T47D (cell line): ENCODE measurements at regions not wholly inside any gene's neighbourhood (a gene's known extent, or its start where the extent isn't known, plus 50 kb on each side); places are given as distances from the start of the nearest gene placed in this dataset.

Experiments used
- DNase-seq, 2 experiments: peaks; one replicate each; pipeline versions ENCODE4 v3.0.0 to v3.0.0-alpha.2; 2011 to 2012; ENCODE audit warnings: low read depth in 1 of 2, low spot score in 1 of 2
- JUND ChIP-seq: IDR thresholded peaks from 2 replicates; pipeline ENCODE4 v1.6.1; 2012; ENCODE audit warnings: low read depth
- in situ Hi-C: cut with HindIII; loops from 2 replicates; pipeline ENCODE4 v1.10.0; 2016; ENCODE audit warnings: low sequenced_read_pairs, low pct_unique_long_range_greater_than_20kb

DNA sequence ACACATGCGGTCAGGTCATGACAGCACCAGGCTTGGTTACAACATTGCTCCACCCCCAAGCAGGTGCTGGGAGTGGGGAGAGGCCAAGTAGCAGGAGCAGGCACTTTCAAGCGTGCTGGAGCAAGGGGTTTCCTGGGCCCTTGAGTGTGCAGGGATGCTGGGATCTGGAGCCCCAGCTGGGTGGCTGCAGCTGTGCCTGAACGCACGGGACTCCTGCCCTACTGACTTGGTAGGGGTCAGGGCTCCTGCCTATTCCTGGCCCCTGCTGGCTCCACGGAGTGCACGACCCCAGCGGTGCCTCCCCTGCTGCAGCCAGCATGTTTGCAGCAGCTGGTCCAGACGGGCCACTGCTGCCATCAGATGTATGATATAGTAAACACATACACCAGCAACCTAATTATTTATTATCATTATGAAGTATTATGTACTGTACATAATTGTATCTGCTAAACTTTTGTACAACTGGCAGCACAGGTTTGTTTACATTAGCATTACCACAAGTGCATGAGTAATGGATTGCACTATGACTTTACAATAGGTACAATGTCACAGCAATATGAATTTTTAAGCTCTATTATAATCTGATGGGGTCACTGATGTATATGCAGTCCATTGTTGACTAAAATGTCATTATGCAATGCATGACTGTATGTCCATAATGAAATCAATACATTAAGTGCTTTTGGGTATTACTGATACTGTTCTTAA is 620.6 kb downstream of the RAPGEF2 start:
- peak in 1 of 2 experiments; percentile 3 for DNase-seq
- in situ Hi-C loops, result no loop called here
- TF ChIP-seq JUND, result no peak

DNA sequence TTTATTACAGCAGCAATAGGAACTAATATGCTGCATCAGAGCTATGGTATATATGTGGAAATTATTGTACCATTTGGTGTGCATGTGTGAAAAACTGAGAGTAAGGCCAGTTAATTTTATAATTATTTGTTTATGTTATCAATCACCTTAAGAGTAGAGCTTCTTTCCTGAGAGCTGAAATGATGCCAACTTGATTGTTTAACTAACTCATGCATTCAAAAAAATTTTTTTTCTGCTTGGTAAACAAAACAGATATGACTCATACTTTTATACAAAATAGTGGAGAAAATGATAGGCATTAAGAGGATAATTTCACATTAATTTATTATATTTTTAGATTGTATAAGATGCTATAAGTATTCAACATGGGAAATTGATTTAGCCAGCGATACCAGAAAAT is 622.7 kb downstream of the RAPGEF2 start:
- in situ Hi-C loops, result no loop called here
- DNase-seq, result no peak
- TF ChIP-seq JUND, result no peak

DNA sequence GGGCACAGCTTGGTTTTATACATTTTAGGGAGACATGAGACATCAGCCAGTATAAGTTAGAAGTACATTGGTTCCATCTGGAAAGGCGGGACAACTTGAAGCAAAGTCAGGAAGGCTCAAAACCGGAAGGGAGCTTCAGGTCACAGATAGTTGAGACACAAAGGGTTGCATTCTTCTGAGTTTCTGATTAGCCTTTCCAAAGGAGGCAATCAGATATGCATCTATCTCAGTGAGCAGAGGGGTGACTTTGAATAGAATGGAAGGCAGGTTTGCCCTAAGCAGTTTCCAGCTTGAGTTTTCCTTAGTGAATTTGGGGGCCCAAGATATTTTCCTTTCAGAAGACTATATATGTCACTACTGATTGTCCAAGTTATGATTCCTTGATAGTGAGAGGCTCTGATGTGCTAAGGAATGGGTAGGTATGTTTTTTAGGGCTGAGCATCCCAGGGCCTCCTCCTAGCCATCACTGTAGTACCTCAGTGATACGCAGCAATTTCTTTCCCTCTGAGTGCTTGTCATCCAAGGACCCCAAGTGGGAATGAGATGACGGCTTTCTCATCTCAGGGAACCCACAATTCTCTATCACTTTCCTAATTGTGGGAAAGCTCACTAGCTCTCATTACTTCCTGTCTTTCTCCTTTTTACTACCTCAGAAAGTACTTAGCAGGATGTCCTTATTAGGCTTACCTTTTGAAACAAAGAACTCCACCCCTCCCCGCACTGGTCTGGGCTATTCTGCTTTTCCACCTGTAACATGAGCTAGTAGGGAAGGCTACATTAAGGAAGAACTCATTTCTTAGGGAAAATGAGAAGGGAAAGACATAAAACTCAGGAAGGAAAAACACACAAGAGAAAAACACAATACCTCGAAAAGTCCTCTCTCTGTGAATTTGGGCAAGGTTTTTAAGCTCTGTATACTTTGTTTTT is 632.7 kb downstream of the RAPGEF2 start:
- TF ChIP-seq JUND, result no peak
- no peak for DNase-seq
- in situ Hi-C loops, result no loop called here

DNA sequence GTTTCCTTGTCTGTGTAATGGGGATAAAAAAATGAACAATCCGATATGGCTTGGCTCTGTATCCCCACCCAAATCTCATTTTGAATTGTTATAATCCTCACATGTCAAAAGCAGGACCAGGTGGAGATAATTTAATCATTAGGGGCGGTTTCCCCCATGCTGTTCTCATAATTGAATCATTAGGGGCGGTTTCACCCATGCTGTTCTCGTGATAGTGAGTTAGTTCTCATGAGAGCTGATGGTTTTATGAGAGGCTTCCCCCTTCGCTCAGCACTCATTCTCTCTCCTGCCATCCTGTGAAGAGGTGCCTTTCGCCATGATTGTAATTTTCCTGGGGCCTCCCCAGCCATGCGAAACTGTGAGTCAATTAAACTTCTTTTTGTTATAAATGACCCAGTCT is 633.5 kb downstream of the RAPGEF2 start:
- in situ Hi-C loops, result no loop called here
- no peak for TF ChIP-seq JUND
- no peak for DNase-seq

DNA sequence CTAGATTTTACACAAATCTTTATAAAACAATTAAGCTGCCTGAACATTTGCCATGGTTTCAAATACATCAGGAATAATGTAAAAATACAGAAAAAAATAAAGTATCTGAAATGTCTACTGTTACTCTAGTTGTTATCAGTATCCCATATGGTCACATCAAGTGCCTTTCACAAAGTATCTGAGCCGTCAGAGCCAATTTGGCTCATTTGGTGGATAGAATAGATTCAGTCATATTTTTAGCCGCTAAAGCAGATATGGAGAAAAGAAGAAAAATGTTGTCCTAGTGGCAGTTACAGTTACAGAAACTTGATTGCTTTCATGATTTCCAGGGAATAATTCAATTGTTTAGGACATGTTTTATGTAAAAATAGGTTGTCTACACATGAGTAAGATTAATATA is 641.1 kb downstream of the RAPGEF2 start:
- no peak for DNase-seq
- TF ChIP-seq JUND, result no peak
- in situ Hi-C loops, result no loop called here

DNA sequence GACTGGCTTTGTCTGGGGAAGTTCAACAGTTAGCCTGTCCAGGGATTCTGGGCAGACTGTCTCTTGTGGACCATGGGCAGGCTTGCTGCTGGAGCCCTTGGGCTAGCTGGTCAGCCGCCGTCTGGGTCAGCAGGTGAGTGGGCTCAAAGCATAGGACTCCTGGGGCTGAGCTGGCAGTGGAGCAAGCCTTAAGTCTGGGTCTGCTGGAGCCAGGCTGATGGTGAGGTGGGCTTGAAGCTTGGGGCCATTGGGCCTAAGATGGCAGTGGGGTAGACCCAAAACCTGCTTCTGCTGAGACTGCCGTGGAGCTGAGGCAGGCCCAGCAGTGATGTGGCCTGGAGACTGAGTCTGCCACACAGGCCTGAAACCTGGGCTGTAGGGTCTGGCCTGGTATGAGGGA is 645.1 kb downstream of the RAPGEF2 start:
- no peak for TF ChIP-seq JUND
- no peak for DNase-seq
- in situ Hi-C loops, result no loop called here

DNA sequence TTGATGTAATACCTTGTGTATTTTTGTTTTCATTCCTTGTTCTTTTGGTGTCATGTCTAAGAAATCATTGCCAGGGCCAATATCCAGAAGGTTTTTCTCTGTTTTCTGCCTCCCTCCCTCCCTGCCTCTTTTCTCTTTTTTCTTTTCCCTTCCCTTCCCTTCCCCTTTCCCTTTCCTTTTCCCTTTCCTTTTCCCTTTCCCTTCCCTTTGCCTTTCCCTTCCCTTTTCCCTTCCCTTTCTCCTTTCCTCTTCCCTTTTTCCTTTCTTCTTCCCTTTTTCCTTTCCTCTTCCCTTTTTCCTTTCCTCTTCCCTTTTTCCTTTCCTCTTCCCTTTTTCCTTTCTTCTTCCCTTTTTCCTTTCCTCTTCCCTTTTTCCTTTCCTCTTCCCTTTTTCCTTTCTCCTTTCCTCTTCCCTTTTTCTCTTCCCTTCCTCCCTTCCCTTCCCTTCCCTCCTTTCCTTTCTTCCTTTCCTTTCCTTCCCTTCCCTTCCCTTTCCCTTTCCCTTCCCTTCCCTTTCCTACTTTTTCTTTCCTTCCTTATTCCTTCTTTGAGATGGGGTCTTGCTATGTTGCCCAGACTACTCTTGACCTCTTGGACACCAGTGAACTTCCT is 646.1 kb downstream of the RAPGEF2 start:
- in situ Hi-C loops, result no loop called here
- no peak for TF ChIP-seq JUND

DNA sequence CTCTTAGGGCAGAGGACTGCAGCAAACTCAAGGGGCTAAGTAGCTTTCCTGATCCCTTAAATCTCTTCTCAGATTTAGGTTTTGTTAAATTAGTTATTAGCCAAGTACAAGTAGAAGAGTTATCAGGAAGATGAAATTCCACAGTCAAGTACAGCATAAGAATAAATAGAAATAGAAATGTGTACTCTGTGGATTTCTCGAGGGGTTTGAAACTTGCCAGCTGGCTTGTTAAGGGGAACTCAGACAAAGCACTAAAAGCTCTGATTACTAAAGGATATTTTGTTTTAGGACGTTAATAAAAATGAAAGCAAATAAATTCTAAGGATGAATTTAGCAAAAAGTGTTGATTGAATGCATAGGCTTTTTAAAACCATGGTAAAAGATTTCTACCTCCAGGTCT is 654.6 kb downstream of the RAPGEF2 start:
- in situ Hi-C loops, result no loop called here
- no peak for TF ChIP-seq JUND

More for the DNA sequence above, 646.1 kb downstream of the RAPGEF2 start:
- no peak for DNase-seq

DNA sequence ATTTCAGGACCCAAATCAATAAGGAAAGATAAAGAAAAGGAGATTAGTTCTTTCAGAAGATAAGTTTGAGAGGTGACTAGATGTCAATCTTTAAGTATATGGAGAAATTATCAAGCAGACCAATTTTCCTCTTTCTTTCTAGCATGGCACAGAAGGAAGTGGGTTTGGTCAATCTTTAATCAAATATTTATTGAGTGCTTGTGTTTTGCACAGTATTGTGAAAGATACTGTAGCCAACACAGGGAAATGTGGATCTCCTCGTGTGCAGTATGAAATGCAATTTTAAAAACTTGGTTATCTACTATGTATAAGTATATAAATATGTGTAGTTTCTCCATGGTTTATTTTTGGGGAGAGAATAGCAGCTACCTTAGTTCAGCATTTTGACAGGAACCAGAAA is 655.2 kb downstream of the RAPGEF2 start:
- in situ Hi-C loops, result no loop called here
- no peak for TF ChIP-seq JUND
- no peak for DNase-seq

More for the DNA sequence above, 654.6 kb downstream of the RAPGEF2 start:
- DNase-seq, result no peak

DNA sequence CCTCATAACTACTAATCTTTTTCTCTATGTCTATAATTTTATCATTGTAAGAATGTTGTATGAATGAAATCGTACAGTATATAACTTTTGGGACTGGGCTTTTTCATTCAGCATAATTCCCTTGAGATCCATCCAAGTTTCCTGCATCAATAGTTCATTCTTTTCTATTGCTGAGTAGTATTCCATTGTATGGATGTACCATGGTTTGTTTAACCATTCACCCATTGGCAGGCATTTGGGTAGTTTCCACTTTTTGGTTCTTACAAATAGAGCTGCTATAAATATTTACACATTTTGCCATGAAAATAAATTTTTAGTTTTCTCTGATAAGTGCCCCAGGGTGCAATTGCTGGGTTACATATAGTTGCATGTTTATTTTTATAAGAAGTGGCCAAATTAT is 659.8 kb downstream of the RAPGEF2 start:
- in situ Hi-C loops, result no loop called here
- TF ChIP-seq JUND, result no peak
- DNase-seq, result no peak

DNA sequence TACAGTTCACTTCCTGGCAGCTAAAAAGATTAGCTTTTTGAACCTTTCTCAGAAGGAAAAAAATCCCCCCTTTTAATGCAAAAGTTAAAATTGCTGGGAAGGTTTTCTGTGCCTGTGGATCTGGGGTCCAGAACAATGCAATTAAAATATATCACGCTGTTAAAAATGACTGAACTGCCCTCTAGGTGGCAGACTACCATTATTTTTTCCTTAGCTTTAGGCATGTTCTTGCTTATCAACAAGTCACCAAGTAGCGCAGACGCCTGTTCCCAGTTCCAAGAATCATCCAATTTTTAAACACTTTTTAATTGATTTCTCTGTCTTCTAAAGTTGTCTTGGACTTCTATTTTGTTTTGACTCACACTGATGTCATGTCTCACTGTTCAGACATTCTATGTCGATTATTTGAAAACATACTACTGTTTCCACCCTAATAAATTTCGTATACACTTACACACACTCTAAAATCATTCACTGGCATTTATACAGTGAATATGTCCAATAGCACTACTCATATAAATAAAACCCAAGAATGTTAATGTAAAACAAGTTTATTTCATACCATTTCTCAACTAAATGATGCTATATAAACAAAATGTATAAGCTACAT is 661.6 kb downstream of the RAPGEF2 start:
- no peak for TF ChIP-seq JUND
- in situ Hi-C loops, result no loop called here
- DNase-seq, result peak; percentile 7 to 76

DNA sequence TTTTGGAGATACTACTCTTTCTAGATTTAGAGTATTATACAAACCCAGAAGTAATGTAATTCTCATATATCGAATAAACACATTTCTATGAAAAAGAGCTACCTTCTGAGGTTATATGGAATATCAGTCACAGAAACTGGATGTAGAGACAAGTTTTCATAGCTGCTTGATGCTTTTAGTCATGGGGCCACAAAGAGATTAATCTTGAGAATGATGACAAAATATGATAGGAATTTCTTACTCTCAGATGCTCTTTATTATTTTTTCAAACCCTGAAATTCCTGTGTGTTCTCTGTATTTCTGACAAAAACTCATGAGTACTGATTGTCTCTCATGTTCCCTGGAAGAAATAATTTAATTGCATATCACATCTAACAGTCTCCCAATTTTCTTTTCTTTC is 662.5 kb downstream of the RAPGEF2 start:
- no peak for DNase-seq
- in situ Hi-C loops, result no loop called here
- no peak for TF ChIP-seq JUND

DNA sequence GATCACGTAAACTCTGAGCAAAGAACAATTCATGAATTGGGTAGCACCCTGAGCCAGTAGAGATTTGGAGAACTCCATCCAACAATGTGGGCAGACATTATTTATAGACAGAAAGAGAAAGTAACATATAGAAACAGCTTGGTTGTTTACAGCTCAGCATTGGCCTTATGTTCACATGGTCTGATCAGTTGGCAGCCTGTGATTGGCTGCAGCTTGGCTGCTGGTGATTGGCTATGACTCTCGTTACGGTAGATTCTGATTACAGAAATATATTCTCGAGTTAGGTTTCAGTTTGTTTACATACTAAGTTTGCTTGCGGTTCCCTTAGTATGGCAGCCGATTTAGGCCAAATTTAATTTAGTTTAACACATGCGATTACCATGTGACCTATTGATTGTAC is 663.4 kb downstream of the RAPGEF2 start:
- DNase-seq, result no peak
- no peak for TF ChIP-seq JUND
- in situ Hi-C loops, result no loop called here
